HT1080 (cell line): ENCODE measurements at regions not wholly inside any gene's neighbourhood (a gene's known extent, or its start where the extent isn't known, plus 50 kb on each side); places are given as distances from the start of the nearest gene placed in this dataset.

Source experiments
- DNase-seq: peaks from one replicate; pipeline ENCODE4 v3.0.0-alpha.2; 2015; ENCODE audit warnings: low read depth

DNA sequence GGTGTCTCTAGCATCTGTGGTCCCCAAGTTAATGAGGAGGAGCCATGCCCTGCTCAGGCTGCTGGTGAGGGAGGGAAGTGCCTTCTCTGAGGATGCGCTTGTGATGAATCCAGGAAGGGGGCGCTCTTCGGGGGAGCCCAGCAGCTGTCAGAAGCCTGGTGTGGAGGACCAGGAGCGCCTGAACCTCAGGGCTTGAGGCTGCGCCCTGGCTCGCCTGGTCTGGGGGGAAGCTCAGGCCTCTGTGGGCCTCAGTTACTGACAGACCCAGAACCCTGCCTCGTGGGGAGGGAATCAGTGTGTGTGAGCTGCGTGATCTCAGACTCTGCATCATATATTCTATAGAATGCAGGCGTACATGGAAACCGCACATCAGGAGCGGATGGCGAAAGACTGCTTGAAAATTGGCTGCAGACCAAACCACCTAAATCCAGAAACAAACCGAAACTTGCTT is 126.1 kb downstream of the SEC14L1 start:
- DNase-seq: no peak

DNA sequence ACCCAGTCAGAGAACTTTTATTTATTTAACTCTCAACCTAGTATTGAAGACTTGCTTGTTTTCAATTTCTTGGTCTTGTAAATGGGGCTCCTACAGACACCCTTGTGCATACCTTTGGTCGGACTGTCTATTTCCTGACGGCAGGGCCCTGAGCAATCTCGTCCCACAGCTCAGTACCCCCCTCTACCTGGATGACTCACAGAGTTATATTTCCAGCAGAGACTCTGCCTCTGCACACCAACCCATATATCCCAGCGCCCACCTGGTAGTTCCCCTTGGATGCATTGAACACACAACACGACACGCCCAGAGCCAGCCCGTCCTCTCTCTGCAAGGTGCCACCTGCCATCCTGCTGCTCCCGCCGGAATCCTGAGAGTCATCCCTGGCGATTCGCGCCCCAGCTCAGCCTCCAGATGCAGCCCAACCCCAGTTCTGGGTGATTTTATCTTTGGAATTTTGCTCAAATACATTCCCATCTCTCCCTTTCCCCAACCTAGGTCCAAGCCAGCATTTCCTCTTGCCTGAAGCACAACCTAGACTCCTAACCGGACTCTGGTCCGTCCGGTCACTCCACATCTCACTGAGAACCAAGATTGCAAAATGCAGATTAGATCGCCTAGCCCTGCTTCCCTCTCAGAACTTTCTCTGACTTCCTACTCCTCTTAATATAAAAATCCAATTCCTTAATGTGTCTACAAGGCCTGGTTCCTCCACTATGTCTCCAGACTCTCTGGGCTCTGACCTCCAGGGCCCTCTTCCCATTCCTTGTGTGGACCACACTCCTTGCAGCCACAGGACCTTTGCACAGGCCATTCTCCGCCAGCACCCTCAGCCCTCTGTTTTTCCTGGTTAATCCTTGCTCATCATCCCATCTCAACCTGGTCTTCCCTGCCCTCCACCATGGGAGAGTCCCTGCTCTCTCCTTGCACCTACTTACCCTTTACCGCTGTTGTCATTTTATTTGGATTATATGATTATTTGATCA is 129.2 kb downstream of the SEC14L1 start:
- no peak for DNase-seq

DNA sequence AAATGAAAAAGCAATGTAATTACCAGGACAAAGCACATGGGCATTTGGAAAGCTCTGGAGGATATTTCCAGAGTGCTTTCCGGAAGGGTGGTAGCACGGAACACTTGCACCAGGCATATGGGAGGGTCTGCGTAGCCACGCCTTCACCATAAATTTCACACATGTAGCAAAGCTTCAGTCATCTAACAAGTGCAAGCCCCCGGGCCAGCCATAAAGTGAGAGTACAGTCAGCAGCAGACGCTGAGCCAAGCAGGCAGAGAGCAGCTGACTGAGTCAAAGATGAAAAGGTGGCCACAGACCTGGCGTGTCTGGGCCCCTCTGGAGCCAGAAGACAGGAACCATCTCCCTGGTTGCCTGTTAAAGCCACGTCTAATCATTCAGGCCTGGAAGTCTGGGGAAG is 130.6 kb downstream of the SEC14L1 start:
- no peak for DNase-seq

DNA sequence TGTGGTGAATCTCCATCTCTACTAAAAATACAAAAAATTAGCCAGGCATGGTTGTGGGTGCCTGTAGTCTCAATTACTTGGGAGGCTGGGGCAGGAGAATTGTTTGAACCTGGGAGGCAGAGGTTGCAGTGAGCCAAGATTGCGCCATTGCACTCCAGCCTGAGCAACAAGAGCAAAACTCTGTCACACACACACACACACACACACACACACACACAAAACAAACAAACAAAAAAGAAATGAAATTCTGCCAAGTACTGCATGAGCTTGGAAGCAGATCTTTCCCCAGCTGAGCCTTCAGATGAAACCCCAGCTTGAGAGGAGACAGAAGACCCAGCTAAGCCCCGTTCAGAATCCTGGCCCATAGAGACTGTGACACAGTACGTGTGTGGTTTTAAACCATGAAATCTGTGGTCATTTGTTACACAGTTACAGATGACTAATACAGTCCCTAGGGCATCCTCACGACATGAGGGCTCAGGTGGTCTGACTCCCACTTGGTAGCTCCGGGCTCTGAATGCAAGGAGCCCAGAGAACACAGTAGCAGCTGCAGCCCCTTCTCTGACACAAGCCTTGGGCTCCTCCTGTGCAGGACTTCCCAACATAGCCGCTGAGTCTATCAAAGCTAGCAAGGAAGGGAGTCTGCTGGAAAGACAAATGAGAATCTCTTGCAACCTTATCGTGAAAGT is 132.8 kb downstream of the SEC14L1 start:
- DNase-seq: peak; percentile 47

DNA sequence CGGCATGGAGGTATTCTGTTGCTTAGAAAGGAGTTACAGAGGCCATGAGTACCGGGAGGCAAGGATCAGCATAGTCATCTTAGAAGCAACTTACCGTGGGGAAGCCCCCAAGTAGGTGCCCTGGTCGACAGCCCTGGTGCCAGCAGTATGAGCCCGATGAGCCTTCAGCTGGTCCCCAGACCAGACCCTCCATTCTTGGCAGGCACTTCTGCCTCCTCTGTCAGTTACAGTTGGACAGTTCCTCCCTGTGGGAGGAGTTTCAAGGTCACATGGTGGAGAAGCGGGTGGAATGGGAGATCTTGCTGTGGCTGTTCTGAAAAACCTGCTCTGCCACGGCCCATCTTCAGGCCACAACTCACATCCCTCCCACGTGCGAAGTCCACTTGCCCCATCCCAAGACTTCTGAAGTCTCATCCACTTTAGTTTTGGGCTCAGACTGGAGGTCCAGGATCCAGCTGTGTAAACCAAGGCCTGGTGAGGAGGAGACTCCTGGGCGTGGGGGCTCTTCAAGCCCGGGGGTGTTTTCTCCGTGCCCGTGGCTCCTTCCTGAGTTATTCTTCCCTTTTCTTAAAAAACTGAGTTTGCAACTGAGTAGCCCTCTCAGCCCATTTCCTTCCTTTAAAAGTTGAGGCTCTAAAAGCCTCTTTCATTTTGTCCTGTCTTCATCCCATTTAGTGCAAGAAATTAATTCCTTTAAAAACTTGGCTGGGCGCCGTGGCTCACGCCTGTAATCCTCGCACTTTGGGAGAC is 133.5 kb downstream of the SEC14L1 start:
- DNase-seq: no peak

DNA sequence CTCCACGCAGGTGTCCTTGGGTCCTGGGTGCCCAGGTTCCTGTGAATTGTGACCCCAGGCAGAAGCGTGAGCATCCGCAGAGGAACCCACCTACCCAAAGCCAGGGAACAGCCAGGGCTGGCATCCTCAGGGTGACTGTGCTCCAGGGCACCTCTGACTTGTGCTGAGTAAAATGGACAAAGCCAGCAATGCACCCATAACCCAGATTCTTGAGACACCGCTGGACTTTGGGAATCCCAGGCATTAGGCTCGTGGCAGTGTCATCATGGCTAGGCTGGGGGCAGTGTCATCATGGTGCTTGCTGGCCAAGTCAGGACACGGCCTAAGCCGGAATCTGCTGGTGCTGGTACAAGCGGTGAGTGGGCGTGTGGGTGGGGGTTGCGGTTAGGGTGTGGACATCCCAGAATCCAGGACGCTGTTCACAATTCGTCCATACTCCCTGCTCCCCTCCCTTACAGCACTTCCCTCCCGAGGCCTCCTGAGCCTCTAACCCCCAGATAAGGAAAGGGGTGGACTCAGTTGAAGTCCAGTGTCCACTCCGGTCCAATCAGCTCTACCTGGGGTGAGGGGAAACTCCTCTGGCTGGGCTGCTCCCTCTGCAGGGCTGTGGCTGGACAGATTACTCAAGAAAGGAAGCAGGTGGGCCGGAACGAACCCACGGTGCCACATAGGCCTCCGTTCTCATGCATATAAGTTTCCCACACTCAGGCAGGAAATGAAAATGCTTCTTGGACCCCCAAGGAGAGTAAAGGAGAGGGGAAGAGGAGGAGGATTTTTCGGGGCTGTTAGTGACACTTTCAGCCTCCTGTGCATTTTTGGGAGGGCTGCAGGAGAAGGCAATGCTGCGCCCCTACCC is 138.9 kb downstream of the SEC14L1 start:
- DNase-seq: peak; percentile 95

DNA sequence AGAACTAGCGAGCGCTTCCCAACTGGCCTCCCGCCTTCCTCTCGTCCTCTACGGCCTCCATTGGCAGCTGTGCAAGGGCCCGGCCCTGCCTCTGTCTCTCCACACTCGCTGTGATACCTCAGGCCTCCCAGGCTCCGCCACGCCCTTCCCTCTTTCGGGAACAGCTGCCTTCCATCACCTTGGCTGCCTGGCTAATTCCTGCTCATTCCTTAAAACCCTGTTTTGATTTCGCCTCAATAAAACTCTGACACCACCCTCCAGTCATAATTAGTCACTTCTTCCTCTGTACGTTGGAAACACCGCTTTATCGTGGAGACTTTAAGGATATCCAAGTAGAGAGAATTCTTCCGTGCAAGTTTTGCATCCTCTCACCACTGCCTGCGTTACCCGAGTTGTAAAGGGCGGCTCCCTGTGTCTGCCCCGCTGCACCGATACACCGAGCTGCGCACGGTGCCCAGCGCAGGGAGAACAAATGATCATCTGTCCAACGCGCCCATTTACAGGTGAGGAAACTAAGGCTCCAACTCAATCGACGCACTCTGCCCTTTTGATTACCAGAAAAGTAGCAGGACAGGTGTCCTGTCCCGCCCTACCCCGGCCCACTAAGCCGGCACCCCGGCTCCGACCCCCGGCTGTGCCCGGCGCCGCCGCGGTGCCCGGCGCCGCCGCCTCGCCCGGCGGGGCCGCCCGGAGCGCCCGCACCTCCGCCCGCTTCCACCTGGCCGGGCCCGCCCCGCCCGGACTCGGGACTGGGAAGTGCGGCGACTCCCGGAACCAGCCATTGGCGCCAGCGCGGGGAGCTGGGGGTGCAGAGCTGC is 139.7 kb downstream of the SEC14L1 start:
- peak; percentile 88 for DNase-seq

DNA sequence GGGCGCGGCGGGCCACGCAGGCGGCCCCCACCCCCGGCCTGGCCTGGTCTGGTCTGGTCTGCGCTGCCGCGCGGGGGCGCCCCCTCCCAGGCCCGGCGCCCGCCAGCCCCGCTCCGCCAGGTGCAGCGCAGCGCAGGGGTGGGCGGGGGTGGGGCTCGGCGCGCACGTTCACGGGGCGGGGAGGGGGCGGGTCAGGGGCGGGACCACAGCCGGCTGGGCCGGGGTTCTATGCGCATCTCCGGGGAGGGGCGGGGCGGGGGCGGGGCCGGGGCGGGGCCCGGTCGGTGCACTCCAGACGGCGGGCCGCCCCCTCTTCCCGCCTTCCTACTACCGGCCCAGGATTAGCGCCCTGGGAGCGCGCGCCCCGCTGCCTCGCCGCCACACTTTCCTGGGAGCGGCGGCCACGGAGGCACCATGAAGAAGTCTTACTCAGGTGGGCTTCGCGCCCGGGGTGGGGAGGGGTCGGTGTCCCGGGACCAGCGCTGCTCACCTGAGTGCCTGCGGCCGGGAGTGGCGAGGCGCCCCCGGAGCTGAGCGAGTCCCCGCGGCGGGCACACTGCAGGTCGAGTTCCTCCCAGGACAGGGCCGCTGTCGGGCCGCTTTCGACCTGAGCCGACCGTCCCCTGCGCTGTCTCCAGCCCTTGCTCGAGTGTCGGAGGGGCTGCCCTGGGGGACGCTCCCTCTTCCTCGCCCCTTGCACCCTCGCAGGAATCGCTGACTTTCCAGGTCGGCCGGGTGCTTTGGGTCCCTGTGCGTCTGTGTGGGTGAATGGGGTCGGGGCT is 140.5 kb downstream of the SEC14L1 start:
- no peak for DNase-seq

DNA sequence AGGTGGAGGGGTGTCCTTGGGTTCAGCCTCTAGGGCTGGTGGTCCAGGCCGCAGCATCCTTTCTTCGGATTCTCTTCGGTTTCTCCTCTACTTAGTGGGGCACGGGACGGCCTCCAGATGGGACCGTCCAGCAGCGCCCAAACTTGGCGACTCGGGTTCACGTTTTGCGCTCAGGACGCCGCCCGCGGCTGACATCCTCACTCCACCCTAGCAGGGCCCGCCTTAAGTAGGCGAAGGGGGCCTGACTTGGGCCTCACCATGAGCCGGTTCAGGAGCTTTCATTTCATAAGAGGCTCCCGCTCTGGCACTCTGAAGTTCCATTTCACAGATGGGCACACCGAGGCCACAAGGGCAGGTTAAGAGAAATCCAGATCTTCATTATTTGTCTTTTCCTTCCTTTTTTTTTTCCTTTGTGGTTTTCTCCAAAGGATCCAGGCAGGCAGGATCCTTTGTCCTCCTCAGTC is 141.2 kb downstream of the SEC14L1 start:
- no peak for DNase-seq

DNA sequence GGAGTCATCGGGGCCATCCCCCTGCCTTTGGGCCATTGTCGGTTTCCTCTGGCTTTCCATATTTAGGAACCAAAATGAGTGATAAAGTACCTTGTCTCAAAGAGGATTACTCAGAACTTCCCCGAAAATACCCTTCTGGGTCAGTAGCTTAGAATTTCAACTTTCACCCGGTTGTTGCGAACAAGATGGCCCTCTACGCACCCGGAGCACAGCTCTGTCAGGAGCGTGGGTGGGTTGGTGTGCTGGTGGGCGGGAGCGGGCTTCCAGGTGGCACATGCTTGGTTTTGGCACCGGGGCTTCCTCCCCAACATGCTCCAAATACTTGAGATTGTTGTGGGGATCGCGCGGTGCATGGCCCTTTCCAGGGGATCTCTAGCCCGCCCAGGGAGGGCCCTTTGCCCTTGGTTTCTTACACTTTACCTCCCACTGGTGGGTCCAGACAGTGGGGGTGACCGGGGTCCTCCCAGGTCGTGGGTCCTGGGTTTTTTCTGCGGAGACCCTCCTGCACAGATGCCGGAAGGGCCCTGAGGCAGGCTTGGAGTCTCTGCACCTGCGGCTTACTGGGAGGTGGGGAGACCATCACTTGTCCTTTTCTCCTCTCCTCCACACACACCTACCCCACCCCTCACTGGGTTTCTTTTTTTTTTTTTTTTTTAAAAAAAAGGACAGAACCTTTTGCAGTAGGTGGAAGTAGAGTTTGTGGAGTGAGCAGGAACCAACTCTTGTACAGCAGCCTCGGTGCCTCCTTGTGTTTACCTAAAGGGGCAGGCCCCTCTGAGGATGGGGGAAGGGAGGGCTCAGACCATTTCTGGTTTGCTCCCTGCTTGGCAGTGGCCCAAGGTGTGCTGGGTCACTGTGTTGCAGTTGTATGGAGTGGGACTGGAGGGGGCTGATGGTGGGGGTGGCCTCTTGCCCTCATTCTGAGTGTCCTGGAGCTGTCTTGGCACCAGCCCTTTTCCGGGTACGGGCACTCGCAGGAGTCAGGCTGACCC is 142.1 kb downstream of the SEC14L1 start:
- DNase-seq: no peak

DNA sequence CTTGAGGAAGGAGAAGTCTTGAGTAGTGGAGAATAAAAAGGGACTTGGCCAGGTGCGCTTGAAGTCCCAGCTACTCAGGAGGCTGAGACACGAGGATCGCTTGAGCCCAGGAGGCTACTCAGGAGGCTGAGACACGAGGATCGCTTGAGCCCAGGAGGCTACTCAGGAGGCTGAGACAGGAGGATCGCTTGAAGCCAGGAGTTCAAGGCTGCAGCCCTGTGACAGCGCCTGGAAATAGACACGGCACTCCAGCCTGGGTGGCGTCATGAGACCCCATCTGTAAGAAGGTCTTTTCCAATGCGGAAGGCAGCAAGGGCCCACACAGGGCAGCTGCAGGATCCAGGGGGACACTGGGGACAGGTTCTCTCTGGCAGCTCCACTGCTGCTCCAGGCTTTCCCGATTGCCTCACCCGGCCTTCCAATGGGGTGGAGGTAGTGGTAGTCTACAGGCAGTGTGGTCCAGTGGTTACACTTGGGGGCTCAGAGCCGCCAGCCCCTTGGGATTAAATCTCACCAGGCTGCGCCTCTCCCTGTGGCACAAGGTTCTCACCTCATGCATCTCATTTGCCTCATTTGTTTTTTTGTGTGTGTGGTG is 143.4 kb downstream of the SEC14L1 start:
- DNase-seq: no peak

DNA sequence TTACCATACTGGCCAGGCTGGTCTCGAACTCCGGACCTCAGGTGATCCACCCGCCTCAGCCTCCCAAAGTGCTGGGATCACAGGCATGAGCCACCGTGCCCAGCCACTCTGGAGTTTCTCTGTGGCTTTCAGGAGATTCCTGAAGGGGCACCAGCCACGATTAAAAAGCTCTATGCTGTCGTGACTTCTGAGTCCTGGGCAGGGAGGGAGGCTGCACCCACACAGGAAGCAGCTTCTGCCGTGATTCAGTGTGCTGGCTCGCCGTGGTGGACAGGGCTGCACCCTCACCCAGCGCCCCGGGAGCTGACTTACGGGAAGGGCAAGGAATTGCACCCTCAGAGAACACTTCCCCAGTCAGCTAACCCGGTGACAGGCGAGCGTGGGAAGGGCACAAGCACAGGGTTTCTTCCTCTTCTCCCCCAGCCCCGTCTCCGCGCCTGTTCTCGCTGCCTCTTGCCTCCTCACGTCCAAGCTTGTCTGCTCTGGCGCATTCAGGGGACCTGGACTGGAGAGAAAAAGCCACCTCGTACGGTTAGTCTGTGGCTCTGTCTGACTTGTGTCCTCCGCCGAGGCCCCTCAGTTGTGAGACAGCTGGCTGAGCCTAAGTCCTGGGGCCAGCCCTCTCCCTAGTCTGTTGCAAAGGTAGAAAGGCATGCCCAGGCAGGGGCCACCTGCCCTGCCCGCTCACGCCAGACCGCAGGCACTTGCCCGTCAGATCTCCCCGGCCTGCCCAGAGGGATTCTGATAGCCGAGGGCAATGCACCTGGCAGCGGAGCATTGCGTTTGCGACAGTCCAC is 145.0 kb downstream of the SEC14L1 start:
- DNase-seq: peak; percentile 89

DNA sequence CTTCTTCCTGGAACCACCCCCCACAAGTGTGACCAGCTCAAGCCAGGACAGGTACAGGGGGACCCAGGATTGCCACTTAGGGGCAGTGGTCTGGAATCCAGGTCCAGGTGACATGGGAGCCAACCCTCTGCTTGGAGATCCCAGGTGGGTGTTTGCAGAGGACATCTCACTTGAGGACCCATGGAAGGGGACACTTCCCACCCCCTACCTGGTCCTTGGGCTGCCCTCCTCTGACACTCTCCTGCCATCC is 145.5 kb downstream of the SEC14L1 start:
- DNase-seq: no peak

DNA sequence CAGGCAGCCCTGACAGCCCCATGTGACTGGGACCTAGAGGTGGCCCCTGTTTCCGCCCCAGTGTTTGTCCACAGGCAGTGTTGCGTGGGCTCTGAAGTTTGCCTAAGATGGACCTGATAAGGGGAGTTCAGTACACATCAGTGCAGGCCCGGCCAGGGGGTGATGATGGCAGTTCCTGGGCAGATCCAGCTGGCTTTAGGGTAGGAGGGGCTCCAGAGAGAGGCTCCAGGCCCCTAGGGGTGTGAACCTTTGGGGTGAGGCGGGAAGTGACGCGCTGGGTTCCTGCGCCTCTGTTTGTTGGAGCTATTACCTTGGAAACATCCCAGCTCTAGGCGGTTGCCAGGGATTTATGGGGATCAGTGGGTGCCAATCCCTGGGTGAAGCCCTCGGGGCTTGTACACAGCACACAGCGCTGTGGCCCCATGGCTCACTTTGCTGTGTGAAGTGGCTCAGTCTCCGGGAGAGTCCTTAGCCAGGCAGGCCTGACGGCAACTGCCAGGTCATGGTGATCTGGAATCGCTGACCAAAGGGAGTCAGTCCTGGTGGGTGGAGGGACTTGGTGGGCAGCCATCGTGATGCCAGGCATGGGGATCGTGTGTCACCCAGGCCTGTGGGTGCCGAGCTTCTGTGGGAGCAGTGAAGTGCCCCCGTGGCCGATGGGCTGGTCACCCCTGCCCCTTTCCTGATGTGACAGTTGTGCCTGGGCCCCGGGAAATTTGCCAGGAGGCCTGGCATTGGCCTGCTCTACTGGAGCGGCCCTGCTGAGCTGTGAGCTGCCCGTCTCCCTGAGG is 146.1 kb downstream of the SEC14L1 start:
- DNase-seq: peak; percentile 91

DNA sequence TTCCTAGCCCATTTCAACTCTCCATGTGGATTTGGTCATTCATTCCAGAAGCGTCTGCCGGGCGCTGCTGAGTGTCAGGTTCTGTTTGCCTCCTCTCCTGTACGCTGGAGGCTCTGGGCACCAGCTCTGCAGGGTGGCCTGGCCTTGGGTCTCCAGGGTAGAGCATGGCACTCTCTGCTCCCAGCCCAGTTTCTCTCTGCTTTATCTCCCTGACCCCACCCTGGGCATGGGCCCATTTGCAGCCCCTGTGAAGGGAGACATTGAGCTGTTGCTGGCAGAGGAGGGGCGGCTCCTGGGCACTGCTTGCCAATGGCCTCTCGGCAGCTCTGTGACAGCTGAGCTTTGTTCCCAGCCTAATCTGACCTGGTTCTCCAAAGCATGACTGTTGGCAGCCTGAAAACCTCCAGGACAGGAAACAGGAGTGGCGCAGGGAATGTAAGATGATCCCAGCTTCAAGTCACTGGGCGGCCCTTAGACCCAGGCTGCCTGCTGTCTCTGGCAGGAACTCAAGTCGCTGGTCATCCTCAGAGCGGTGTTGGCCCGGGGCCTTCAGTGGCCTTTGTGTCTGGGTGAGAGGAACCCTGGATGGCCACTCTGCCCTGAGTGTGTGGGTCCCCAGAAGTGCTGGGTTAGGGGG is 146.8 kb downstream of the SEC14L1 start:
- peak; percentile 94 for DNase-seq
